Neuronal stem cell (in vitro differentiated cells): ENCODE measurements at regions not wholly inside any gene's neighbourhood (a gene's known extent, or its start where the extent isn't known, plus 50 kb on each side); places are given as distances from the start of the nearest gene placed in this dataset.

ENCODE experiments used
- DNase-seq: peaks from one replicate; pipeline ENCODE4 v3.0.0-alpha.2; 2013; ENCODE audit warnings: low spot score
- H2AFZ ChIP-seq: one replicate; pipeline ENCODE4 v1.6.1; 2013; ENCODE audit warnings: mild to moderate bottlenecking, low read length, inconsistent platforms
- H2AK5ac ChIP-seq: 2 replicates; pipeline ENCODE4 v1.6.1; 2013; ENCODE audit warnings: low read depth, mild to moderate bottlenecking, inconsistent platforms, low read length, moderate library complexity, mixed read lengths
- H2BK120ac ChIP-seq: 2 replicates; pipeline ENCODE4 v1.6.1; 2013; ENCODE audit warnings: low read depth, mild to moderate bottlenecking, inconsistent platforms, low read length, moderate library complexity, mixed read lengths
- H2BK12ac ChIP-seq: one replicate; pipeline ENCODE4 v1.6.1; 2013; ENCODE audit warnings: low read length, inconsistent platforms
- H2BK15ac ChIP-seq: 2 replicates; pipeline ENCODE4 v1.6.1; 2013; ENCODE audit warnings: mild to moderate bottlenecking, low read length, inconsistent platforms, mixed read lengths
- H2BK5ac ChIP-seq: one replicate; pipeline ENCODE4 v1.6.1; 2013; ENCODE audit warnings: inconsistent platforms, mild to moderate bottlenecking, low read length, moderate library complexity
- H3K14ac ChIP-seq: one replicate; pipeline ENCODE4 v1.6.1; 2013; ENCODE audit warnings: low read length, inconsistent platforms
- H3K18ac ChIP-seq: 2 replicates; pipeline ENCODE4 v1.6.1; 2013; ENCODE audit warnings: low read length, inconsistent platforms
- H3K23ac ChIP-seq: 2 replicates; pipeline ENCODE4 v1.6.1; 2013; ENCODE audit warnings: low read depth, mild to moderate bottlenecking, mixed read lengths, low read length, inconsistent platforms; ENCODE audit not compliant: poor library complexity
- H3K27ac ChIP-seq: replicated peaks from 3 replicates; pipeline ENCODE4 v1.5.1; 2013; ENCODE audit warnings: low read length, inconsistent platforms
- H3K27me3 ChIP-seq, 3 experiments: 2 replicates each; pipeline ENCODE4 v1.6.1; 2013; ENCODE audit warnings: low read length in 3 of 3, mild to moderate bottlenecking in 2 of 3, inconsistent platforms in 1 of 3, low read depth in 1 of 3, mixed read lengths in 1 of 3, moderate library complexity in 1 of 3; ENCODE audit not compliant: control insufficient read depth in 3 of 3, insufficient read depth in 3 of 3
- H3K36me3 ChIP-seq, 2 donors: replicated peaks in 1 of 2; 2 replicates each; pipeline ENCODE4 v1.6.1; 2013; ENCODE audit warnings: low read length in 2 of 2; ENCODE audit not compliant: control insufficient read depth in 2 of 2, insufficient read depth in 2 of 2
- H3K4ac ChIP-seq: 2 replicates; pipeline ENCODE4 v1.6.1; 2013; ENCODE audit warnings: inconsistent platforms, mild to moderate bottlenecking, low read length, moderate library complexity
- H3K4me1 ChIP-seq, 2 donors: 1 replicate in 1 of 2; 2 replicates in 1 of 2; pipeline ENCODE4 v1.6.1; 2013; ENCODE audit warnings: low read length in 2 of 2, low read depth in 1 of 2; ENCODE audit not compliant: control insufficient read depth in 2 of 2, insufficient read depth in 1 of 2
- H3K4me2 ChIP-seq: one replicate; pipeline ENCODE4 v1.6.1; 2013; ENCODE audit warnings: mild to moderate bottlenecking, low read length, inconsistent platforms; ENCODE audit not compliant: insufficient read depth, poor library complexity, severe bottlenecking
- H3K4me3 ChIP-seq, 2 donors: 2 replicates each; pipeline ENCODE4 v1.5.1; 2013; ENCODE audit warnings: low read length in 2 of 2, mild to moderate bottlenecking in 2 of 2, inconsistent platforms in 1 of 2, moderate library complexity in 1 of 2
- H3K79me1 ChIP-seq: one replicate; pipeline ENCODE4 v1.6.1; 2013; ENCODE audit warnings: low read depth, mild to moderate bottlenecking, inconsistent platforms, low read length, moderate library complexity
- H3K9ac ChIP-seq: one replicate; pipeline ENCODE4 v1.6.1; 2013; ENCODE audit warnings: mild to moderate bottlenecking, low read depth, low read length, inconsistent platforms; ENCODE audit not compliant: poor library complexity
- H3K9me3 ChIP-seq, 2 donors: replicated peaks in 1 of 2; 2 replicates each; pipeline versions ENCODE3 to v1.6.1; 2013; ENCODE audit warnings: low read length in 2 of 2, mild to moderate bottlenecking in 2 of 2, inconsistent platforms in 1 of 2, low read depth in 1 of 2, mixed read lengths in 1 of 2, moderate library complexity in 1 of 2; ENCODE audit not compliant: control insufficient read depth in 2 of 2, insufficient read depth in 1 of 2
- H4K8ac ChIP-seq: one replicate; pipeline ENCODE4 v1.6.1; 2013; ENCODE audit warnings: low read depth, mild to moderate bottlenecking, inconsistent platforms, low read length, moderate library complexity
- H4K91ac ChIP-seq: one replicate; pipeline ENCODE4 v1.6.1; 2013; ENCODE audit warnings: low read length, low read depth, mild to moderate bottlenecking, inconsistent platforms; ENCODE audit not compliant: poor library complexity
- WGBS, 2 donors: extraction: QIAGEN DNeasy Blood & Tissue Kit; methylation state at CpG; one replicate each; pipeline ENCODE4 v1.1.7; 2013; ENCODE audit warnings: missing lambda C conversion rate in 2 of 2, mixed read lengths in 1 of 2; ENCODE audit not compliant: insufficient read length in 2 of 2, insufficient replicate concordance in 1 of 2; ENCODE audit errors: extremely low coverage in 2 of 2; 5-methylcytosine and 5-hydroxymethylcytosine counted together

DNA sequence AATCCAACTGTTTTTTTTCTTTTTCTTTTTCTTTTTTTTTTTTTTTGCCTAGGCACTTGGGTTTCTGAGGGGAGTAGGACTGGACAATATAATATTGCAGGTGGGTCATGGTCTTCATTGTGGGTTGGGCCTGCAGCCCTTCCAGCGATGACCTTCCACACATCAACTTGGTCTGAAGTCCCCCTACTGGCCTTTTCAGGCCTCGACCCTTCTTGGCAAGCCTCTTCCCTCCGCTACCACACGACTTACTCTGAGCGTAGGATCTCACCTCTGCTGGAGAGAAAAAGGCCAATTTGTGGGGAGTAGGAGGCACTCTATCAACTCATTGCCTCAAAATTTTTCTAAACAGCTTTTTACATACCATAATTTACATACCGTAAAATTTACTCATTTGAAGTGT lies 51.1 kb upstream of the GRIK3 start:
- no peak overlapping the region for H3K23ac ChIP-seq

DNA sequence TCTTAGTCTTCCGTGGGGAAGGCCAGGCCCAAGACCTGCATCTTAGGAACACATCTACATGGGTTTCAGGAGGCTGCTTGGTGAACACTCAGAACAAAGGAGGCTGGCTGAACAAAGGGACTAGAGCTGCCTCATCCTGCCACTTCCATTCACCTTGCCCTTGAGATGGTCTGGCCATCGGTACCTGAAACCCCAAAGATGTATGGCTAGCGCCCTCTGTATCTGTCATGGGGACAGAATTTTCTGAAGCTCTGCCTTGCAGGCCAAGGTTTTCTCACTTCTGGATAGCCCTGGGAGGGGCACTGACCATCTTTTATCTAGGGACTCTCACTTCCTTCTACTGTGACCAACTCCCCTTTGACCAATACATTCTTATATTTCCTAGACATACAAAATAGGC lies 55.4 kb upstream of the GRIK3 start:
- no peaks in the 10 kb centered on the region for H3K36me3 ChIP-seq
- no peak overlapping the region for H3K27ac ChIP-seq
- peaks cover 0 to 1% of the 10 kb centered on the region in 2 donors for H3K4me1 ChIP-seq
- no peak overlapping the region for H4K91ac ChIP-seq
- H4K8ac ChIP-seq = no peak overlapping the region
- no peak overlapping the region for H3K4me3 ChIP-seq
- no peak overlapping the region for H3K23ac ChIP-seq
- H2BK12ac ChIP-seq = no peak overlapping the region
- H2BK5ac ChIP-seq = no peak overlapping the region
- H3K18ac ChIP-seq = no peak overlapping the region
- no CpG with 5 or more reads among the region's 3 CpGs for WGBS, 2 donors
- no peak overlapping the region for H2AFZ ChIP-seq
- no peak overlapping the region for H3K4me2 ChIP-seq
- H3K27me3 ChIP-seq = no peaks in the 10 kb centered on the region
- no peaks in the 10 kb centered on the region for H3K9me3 ChIP-seq
- H2BK15ac ChIP-seq = no peak overlapping the region
- no peak overlapping the region for H2BK120ac ChIP-seq
- no peak overlapping the region for H3K9ac ChIP-seq
- no peaks in the 10 kb centered on the region for H3K79me1 ChIP-seq
- no peak overlapping the region for H3K14ac ChIP-seq
- H3K4ac ChIP-seq = no peak overlapping the region
- H2AK5ac ChIP-seq = no peak overlapping the region
- DNase-seq = no peak

More for the DNA sequence above, 51.1 kb upstream of the GRIK3 start:
- Histone ChIP-seq H3K27ac (no peak overlapping the region), H3K4me2 (no peak overlapping the region), H3K36me3 (no peaks in the 10 kb centered on the region), H3K9ac (no peak overlapping the region), H3K4ac (no peak overlapping the region), H2BK5ac (no peak overlapping the region), H2BK12ac (no peak overlapping the region), H3K27me3 (no peaks in the 10 kb centered on the region), H3K9me3 (no peaks in the 10 kb centered on the region), H3K18ac (no peak overlapping the region), H4K91ac (no peak overlapping the region), H3K4me3 (no peak overlapping the region), H2AK5ac (no peak overlapping the region), H2BK15ac (no peak overlapping the region), H4K8ac (no peak overlapping the region), H3K79me1 (no peaks in the 10 kb centered on the region), H2BK120ac (no peak overlapping the region), H3K14ac (no peak overlapping the region), H3K4me1 (peaks cover 0 to 11% of the 10 kb centered on the region in 2 donors), H2AFZ (no peak overlapping the region)
- 100% methylated on average over 1 of the region's 6 CpGs; no CpG with 5 or more reads in 1 of the 2 donors for WGBS, 2 donors
- DNase-seq = no peak

- no peak overlapping the region for H2BK15ac ChIP-seq
- H4K8ac ChIP-seq = no peak overlapping the region
- H4K91ac ChIP-seq = no peak overlapping the region
- no peak overlapping the region for H3K4me3 ChIP-seq
- no peak overlapping the region for H2BK5ac ChIP-seq
- H2BK120ac ChIP-seq = no peak overlapping the region
- H3K9me3 ChIP-seq = no peaks in the 10 kb centered on the region
- no peak overlapping the region for H3K27ac ChIP-seq
- H2AFZ ChIP-seq = no peak overlapping the region
- H3K4me1 ChIP-seq = peaks cover 0 to 1% of the 10 kb centered on the region in 2 donors
- no peak overlapping the region for H3K14ac ChIP-seq
- no peak for DNase-seq
- H3K36me3 ChIP-seq = no peaks in the 10 kb centered on the region
- H2BK12ac ChIP-seq = no peak overlapping the region
- H2AK5ac ChIP-seq = no peak overlapping the region
- no peak overlapping the region for H3K4ac ChIP-seq
- H3K23ac ChIP-seq = no peak overlapping the region
- no peaks in the 10 kb centered on the region for H3K27me3 ChIP-seq
- H3K9ac ChIP-seq = no peak overlapping the region
- no peak overlapping the region for H3K4me2 ChIP-seq
- H3K79me1 ChIP-seq = no peaks in the 10 kb centered on the region
- H3K18ac ChIP-seq = no peak overlapping the region
- WGBS, 2 donors = no CpG with 5 or more reads among the region's 2 CpGs
Measured at GRCh38 chr1:37090671-37091070, 56.4 kb upstream of the GRIK3 start.

- no peak overlapping the region for H4K91ac ChIP-seq
- H2AFZ ChIP-seq = no peak overlapping the region
- no peaks in the 10 kb centered on the region for H3K27me3 ChIP-seq
- H3K9ac ChIP-seq = no peak overlapping the region
- no peak overlapping the region for H2BK12ac ChIP-seq
- H3K23ac ChIP-seq = no peak overlapping the region
- no peak overlapping the region for H3K18ac ChIP-seq
- H3K9me3 ChIP-seq = no peaks in the 10 kb centered on the region
- H2AK5ac ChIP-seq = no peak overlapping the region
- no peak overlapping the region for H3K4me2 ChIP-seq
- H2BK15ac ChIP-seq = no peak overlapping the region
- H2BK5ac ChIP-seq = no peak overlapping the region
- no peaks in the 10 kb centered on the region for H3K79me1 ChIP-seq
- H3K4me3 ChIP-seq = no peak overlapping the region
- no peaks in the 10 kb centered on the region for H3K36me3 ChIP-seq
- H3K27ac ChIP-seq = no peak overlapping the region
- no peak overlapping the region for H3K4ac ChIP-seq
- no peak overlapping the region for H2BK120ac ChIP-seq
- WGBS, 2 donors = no CpG with 5 or more reads among the region's 1 CpG
- DNase-seq = no peak
- H3K14ac ChIP-seq = no peak overlapping the region
- peaks cover 0 to 1% of the 10 kb centered on the region in 2 donors for H3K4me1 ChIP-seq
- H4K8ac ChIP-seq = no peak overlapping the region
Measured at GRCh38 chr1:37092937-37093336, 58.6 kb upstream of the GRIK3 start.
